ENCODE measurements at regions not wholly inside any gene's neighbourhood (a gene's known extent, or its start where the extent isn't known, plus 50 kb on each side); places are given as distances from the start of the nearest gene placed in this dataset.
"Not testable (repeated sequence)": the region's sequence is repeated elsewhere in the genome, so short reads cannot be mapped to it uniquely, and the experiment has no call there.

DNA sequence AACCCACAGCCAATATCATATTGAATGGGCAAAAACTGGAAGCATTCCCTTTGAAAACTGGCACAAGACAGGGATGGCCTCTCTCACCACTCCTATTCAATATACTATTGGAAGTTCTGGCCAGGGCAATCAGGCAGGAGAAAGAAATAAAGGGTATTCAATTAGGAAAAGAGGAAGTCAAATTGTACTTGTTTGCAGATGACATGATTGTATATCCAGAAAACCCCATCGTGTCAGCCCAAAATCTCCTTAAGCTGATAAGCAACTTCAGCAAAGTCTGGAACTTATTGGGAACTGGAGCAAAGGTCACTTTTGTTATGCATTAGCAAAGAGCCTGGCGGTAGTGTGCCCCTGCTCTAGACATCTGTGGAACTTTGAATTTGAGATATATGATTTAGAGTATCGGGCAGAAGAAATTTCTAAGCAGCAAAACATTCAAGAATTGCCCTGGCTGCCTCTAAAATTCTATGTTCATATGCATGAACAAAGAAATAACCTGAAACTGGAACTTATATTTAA, 53.4 kb upstream of the PSMA1 start:
- not testable (repeated sequence) for DNase-seq

GRCh38 chr11:14577292-14577691, 57.1 kb upstream of the PSMA1 start:
- DNase-seq: no peak

- DNase-seq: no peak
Observed at GRCh38 chr11:14577835-14578529, 57.8 kb upstream of the PSMA1 start.

- DNase-seq: peak; percentile 74
Observed at GRCh38 chr11:14578541-14578956, 58.4 kb upstream of the PSMA1 start.

- DNase-seq: no peak
Observed at GRCh38 chr11:14579646-14580045, 59.5 kb upstream of the PSMA1 start.

- DNase-seq: no peak
Observed at GRCh38 chr11:14582793-14583192, 60.8 kb upstream of the PDE3B start.

DNA sequence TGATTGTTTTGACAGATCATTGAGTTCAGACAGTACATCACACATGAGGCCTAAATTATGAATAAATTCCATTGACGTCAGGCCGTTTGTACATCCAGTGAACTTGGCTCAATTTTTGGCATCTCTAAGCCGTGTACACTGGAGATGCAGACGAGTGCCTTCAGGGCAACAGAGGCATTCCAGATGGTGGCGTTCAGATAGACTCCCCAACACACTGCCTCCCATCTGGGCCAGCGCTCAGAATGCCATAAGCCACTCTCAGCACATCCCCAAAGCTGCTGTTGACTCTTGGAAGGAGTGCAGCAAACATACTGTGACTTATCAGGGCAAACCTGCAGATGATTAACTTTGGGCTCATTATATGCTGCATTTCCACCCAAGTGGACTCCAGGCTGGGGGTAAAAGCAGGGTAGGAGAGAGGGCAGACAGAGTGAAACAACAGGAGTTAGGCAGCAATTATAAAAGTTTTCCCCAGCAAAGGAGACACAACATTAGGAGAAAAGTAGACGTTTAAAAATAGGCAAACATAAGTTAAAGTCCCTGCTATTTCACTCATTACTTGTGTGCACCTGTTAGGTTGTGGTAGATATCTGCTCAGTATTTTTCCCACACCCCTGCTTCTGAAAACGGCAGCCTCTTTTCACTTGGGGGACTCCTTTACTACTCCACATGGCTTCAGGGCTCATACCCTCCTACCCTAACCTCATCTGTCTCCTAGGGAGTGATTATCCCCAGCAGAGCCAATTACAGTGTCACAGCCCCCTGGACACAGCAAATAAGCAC, 60.2 kb upstream of the PDE3B start:
- no peak for DNase-seq

GRCh38 chr11:14584035-14584363, 59.6 kb upstream of the PDE3B start:
- no peak for DNase-seq

DNA sequence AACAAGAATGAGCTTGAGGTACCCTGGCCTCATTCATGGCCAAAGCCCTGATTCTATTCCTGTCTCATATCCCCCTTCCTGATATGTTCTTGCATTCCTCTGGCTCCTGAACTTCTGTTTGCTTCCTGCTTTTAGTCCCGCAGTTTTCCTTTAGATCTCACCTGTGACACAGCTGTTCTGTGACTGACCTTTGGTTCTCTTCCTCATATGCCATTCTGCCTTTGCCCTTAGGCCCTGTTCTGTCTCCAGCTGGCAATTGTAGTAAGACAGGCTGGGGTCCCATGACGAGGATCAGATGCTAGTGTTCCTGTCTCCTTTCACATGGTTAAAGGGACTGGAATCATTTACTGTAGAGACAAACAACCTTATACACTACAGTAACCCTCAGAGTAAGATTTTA, 59.0 kb upstream of the PDE3B start:
- no peak for DNase-seq

GRCh38 chr11:14585438-14585837, 58.2 kb upstream of the PDE3B start:
- DNase-seq: no peak

- DNase-seq: peak; percentile 58
Observed at GRCh38 chr11:14587258-14587657, 56.3 kb upstream of the PDE3B start.

DNA sequence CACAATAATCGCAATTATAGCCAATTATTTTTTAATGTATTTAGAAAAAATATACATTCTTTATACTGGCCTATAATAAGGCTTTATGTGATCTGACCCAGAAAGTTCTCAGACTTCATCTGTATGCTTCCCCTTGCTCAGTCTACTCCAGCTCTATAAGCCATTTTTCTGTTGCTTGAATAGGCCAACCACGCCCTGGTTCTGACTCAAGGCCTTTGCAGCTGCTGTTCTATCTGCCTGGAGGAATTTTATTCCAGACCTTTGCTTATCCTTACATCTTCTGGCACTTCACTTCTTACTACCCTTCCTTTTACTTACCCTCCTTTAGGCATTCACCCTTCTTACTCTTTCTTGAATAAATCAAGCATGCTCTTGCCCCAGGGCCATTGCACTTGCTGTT, 54.9 kb upstream of the PDE3B start:
- no peak for DNase-seq

GRCh38 chr11:14589421-14589820, 54.2 kb upstream of the PDE3B start:
- no peak for DNase-seq

- not testable (repeated sequence) for DNase-seq
Observed at GRCh38 chr11:14591046-14591445, 52.6 kb upstream of the PDE3B start.

GRCh38 chr11:14593671-14594070, 49.9 kb upstream of the PDE3B start:
- DNase-seq: no peak
